HepG2 (cell line): ENCODE measurements at regions not wholly inside any gene's neighbourhood (a gene's known extent, or its start where the extent isn't known, plus 50 kb on each side); places are given as distances from the start of the nearest gene placed in this dataset.

ENCODE experiments used
- ATF1 ChIP-seq: IDR thresholded peaks from 2 replicates; pipeline ENCODE4 v1.6.1; 2016; ENCODE audit warnings: mild to moderate bottlenecking, control low read depth
- CHD2 ChIP-seq: IDR thresholded peaks from 2 replicates; pipeline ENCODE4 v1.6.1; 2011; ENCODE audit warnings: low read depth, low read length, improper control_type of control experiment
- E2F2 ChIP-seq: sonication (generic); formaldehyde crosslinking; IDR thresholded peaks from 2 replicates; pipeline ENCODE4 v1.4.0; 2020; ENCODE audit warnings: missing genetic modification reagents, borderline replicate concordance
- FOXO1 ChIP-seq: sonication (generic); formaldehyde crosslinking; IDR thresholded peaks from 2 replicates; pipeline ENCODE4 v1.4.0; 2020; ENCODE audit warnings: missing genetic modification reagents
- HOXA7 ChIP-seq: sonication (generic); formaldehyde crosslinking; IDR thresholded peaks from 2 replicates; pipeline ENCODE4 v1.8.1; 2022; ENCODE audit warnings: mild to moderate bottlenecking, missing genetic modification reagents, moderate library complexity
- PAWR ChIP-seq: sonication (generic); formaldehyde crosslinking; IDR thresholded peaks from 2 replicates; pipeline ENCODE4 v1.4.0; 2020; ENCODE audit warnings: missing genetic modification reagents, mild to moderate bottlenecking, borderline replicate concordance
- PHB2 ChIP-seq: fragments of 450-650 bp; IDR thresholded peaks from 2 replicates; pipeline ENCODE4 v1.6.1; 2018; ENCODE audit not compliant: partially characterized antibody
- POLR2AphosphoS5 ChIP-seq: IDR thresholded peaks from 2 replicates; pipeline ENCODE4 v1.6.1; 2012; ENCODE audit warnings: low read depth, low read length
- SMAD3 ChIP-seq: sonication (generic); formaldehyde crosslinking; IDR thresholded peaks from 2 replicates; pipeline ENCODE4 v1.4.0; 2020; ENCODE audit warnings: missing genetic modification reagents
- SMAD9 ChIP-seq: sonication (generic); formaldehyde crosslinking; IDR thresholded peaks from 2 replicates; pipeline ENCODE4 v1.5.1; 2020; ENCODE audit warnings: mild to moderate bottlenecking, missing genetic modification reagents
- SMYD3 ChIP-seq: sonication (generic); formaldehyde crosslinking; IDR thresholded peaks from 2 replicates; pipeline ENCODE4 v1.8.1; 2023; ENCODE audit warnings: mild to moderate bottlenecking, missing genetic modification reagents
- ZBTB33 ChIP-seq: sonication (generic); formaldehyde crosslinking; IDR thresholded peaks from 2 replicates; pipeline ENCODE4 v1.4.0; 2020; ENCODE audit warnings: missing genetic modification reagents
- ZNF205 ChIP-seq: IDR thresholded peaks from 2 replicates; pipeline ENCODE4 v1.6.1; 2018; ENCODE audit warnings: missing biosample characterization, missing genetic modification reagents
- ZNF232 ChIP-seq: sonication (generic); formaldehyde crosslinking; IDR thresholded peaks from 2 replicates; pipeline ENCODE4 v1.4.0; 2020; ENCODE audit warnings: missing genetic modification reagents, borderline replicate concordance
- ZNF577 ChIP-seq: sonication (generic); formaldehyde crosslinking; IDR thresholded peaks from 2 replicates; pipeline ENCODE4 v1.4.0; 2020; ENCODE audit warnings: mild to moderate bottlenecking, low read depth, missing genetic modification reagents, borderline replicate concordance
- ZNF772 ChIP-seq: sonication (generic); formaldehyde crosslinking; IDR thresholded peaks from 2 replicates; pipeline ENCODE4 v1.5.0; 2020; ENCODE audit warnings: mild to moderate bottlenecking, missing genetic modification reagents
- ZNF773 ChIP-seq: sonication (generic); formaldehyde crosslinking; IDR thresholded peaks from 2 replicates; pipeline ENCODE4 v1.4.0; 2020; ENCODE audit warnings: missing genetic modification reagents, borderline replicate concordance
- ZNF891 ChIP-seq: sonication (generic); formaldehyde crosslinking; IDR thresholded peaks from 2 replicates; pipeline ENCODE4 v1.5.0; 2020; ENCODE audit warnings: mild to moderate bottlenecking, missing genetic modification reagents
- TF ChIP-seq, protein P1 (sequence below): sonication (generic); formaldehyde crosslinking; IDR thresholded peaks from 2 replicates; pipeline ENCODE4 v1.5.0; 2020; ENCODE audit warnings: missing genetic modification reagents
- TF ChIP-seq, protein P2 (sequence below): sonication (generic); formaldehyde crosslinking; IDR thresholded peaks from 2 replicates; pipeline ENCODE4 v1.4.0; 2020; ENCODE audit warnings: missing genetic modification reagents, borderline replicate concordance
- TF ChIP-seq, protein P3 (sequence below): sonication (generic); formaldehyde crosslinking; IDR thresholded peaks from 2 replicates; pipeline ENCODE4 v1.4.0; 2020; ENCODE audit warnings: mild to moderate bottlenecking, missing genetic modification reagents
- TF ChIP-seq, protein P4 (sequence below): sonication (generic); formaldehyde crosslinking; IDR thresholded peaks from 2 replicates; pipeline ENCODE4 v1.9.0; 2021; ENCODE audit warnings: missing genetic modification reagents, mild to moderate bottlenecking, borderline replicate concordance

DNA sequence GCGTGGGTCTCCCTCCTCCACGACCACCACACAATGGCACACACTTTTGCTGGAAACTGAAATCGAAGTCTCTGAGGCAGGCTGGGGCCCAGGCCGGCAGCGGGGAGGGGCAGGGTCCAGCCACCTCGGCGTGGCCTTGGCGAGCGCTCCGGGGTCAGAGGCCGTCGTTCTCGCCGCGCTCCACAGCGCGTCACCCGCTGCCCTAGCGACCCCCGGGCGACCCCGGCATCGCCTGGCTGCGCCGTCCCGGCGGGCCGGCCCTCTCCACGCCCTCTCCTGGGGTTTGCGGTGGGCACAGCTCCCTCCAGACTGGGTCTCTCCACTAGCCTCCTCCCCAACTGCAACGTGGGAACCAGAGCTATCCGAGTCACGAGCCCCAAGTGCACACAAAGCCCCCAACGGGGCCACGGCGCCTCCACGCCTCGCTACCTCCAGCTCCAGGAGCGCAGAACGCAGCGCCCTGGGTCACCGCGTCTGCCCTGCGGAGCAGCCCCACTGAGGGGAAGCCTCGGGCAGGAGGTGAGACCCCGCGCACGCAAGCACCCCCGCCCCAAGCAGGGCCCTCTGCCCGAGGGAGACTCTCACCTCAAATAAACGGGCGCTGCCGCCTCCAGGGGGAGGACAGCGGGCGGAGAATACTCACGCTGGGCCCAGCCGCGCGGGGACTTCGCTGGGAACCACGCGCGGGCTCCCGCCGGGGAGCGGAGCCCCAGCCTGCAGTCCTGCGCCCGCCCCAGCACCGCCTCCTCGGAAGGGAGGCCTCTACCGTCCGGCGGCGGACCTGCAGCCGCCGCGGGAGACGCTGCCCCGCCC is 134.0 kb upstream of the BARHL2 start (continued):
- TF ChIP-seq SMAD3 (CRISPR knock-in tag) (no peak), PHB2 (no peak), ZNF772 (no peak), FOXO1 (CRISPR knock-in tag) (no peak), SMAD9 (CRISPR knock-in tag) (no peak), ATF1 (CRISPR knock-in tag) (no peak), ZNF577 (CRISPR knock-in tag) (no peak), ZNF205 (no peak), E2F2 (CRISPR knock-in tag) (0 out of 2 replicates have a peak, but pooled peaks have one; percentile 16), CHD2 (no peak), PAWR (CRISPR knock-in tag) (no peak), HOXA7 (CRISPR knock-in tag) (no peak), ZBTB33 (CRISPR knock-in tag) (no peak), ZNF232 (CRISPR knock-in tag) (0 out of 2 replicates have a peak, but pooled peaks have one; percentile 27), ZNF773 (CRISPR knock-in tag) (no peak), POLR2AphosphoS5 (peak; percentile 50; the same call in 1 of the 2 replicates), SMYD3 (no peak), ZNF891 (CRISPR knock-in tag) (no peak; the same call in 1 of the 2 replicates)
- TF ChIP-seq, protein P1, sequence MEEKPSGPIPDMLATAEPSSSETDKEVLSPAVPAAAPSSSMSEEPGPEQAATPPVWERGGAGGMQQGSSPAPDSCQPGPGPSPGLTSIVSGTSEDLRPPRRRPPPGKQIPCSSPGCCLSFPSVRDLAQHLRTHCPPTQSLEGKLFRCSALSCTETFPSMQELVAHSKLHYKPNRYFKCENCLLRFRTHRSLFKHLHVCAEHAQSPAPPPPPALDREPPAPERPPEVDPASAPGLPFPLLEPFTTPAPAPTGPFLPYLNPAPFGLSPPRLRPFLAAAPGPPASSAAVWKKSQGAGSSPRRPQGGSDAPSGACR (CRISPR knock-in tag), result peak; percentile 70
- TF ChIP-seq, protein P2, sequence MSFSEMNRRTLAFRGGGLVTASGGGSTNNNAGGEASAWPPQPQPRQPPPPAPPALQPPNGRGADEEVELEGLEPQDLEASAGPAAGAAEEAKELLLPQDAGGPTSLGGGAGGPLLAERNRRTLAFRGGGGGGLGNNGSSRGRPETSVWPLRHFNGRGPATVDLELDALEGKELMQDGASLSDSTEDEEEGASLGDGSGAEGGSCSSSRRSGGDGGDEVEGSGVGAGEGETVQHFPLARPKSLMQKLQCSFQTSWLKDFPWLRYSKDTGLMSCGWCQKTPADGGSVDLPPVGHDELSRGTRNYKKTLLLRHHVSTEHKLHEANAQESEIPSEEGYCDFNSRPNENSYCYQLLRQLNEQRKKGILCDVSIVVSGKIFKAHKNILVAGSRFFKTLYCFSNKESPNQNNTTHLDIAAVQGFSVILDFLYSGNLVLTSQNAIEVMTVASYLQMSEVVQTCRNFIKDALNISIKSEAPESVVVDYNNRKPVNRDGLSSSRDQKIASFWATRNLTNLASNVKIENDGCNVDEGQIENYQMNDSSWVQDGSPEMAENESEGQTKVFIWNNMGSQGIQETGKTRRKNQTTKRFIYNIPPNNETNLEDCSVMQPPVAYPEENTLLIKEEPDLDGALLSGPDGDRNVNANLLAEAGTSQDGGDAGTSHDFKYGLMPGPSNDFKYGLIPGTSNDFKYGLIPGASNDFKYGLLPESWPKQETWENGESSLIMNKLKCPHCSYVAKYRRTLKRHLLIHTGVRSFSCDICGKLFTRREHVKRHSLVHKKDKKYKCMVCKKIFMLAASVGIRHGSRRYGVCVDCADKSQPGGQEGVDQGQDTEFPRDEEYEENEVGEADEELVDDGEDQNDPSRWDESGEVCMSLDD (CRISPR knock-in tag), result 0 out of 2 replicates have a peak, but pooled peaks have one; percentile 40
- TF ChIP-seq, protein P3, sequence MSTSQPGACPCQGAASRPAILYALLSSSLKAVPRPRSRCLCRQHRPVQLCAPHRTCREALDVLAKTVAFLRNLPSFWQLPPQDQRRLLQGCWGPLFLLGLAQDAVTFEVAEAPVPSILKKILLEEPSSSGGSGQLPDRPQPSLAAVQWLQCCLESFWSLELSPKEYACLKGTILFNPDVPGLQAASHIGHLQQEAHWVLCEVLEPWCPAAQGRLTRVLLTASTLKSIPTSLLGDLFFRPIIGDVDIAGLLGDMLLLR (CRISPR knock-in tag), result no peak
- TF ChIP-seq, protein P4, sequence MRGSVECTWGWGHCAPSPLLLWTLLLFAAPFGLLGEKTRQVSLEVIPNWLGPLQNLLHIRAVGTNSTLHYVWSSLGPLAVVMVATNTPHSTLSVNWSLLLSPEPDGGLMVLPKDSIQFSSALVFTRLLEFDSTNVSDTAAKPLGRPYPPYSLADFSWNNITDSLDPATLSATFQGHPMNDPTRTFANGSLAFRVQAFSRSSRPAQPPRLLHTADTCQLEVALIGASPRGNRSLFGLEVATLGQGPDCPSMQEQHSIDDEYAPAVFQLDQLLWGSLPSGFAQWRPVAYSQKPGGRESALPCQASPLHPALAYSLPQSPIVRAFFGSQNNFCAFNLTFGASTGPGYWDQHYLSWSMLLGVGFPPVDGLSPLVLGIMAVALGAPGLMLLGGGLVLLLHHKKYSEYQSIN (CRISPR knock-in tag), result no peak
